H4 (cell line): ENCODE measurements at regions not wholly inside any gene's neighbourhood (a gene's known extent, or its start where the extent isn't known, plus 50 kb on each side); places are given as distances from the start of the nearest gene placed in this dataset.
A peak's percentile ranks its signal among the peaks of the same experiment; 100 is the strongest.
"Not testable (repeated sequence)": the region's sequence is repeated elsewhere in the genome, so short reads cannot be mapped to it uniquely, and the experiment has no call there.

ENCODE experiments used
- DNase-seq: peaks from one replicate; pipeline ENCODE4 v3.0.0-alpha.2; 2015; ENCODE audit warnings: low spot score

GRCh38 chr14:37985826-37986470 is 221.8 kb upstream of the SSTR1 start:
- DNase-seq, result peak; percentile 48

- peak; percentile 25 for DNase-seq
These were observed 219.2 kb upstream of the SSTR1 start for GRCh38 chr14:37988472-37988871.

- no peak for DNase-seq
These were observed 216.7 kb upstream of the SSTR1 start for GRCh38 chr14:37991027-37991426.

- DNase-seq, result no peak
These were observed 215.2 kb upstream of the SSTR1 start for GRCh38 chr14:37992499-37992898.

GRCh38 chr14:37994846-37995372 is 212.8 kb upstream of the SSTR1 start:
- DNase-seq, result no peak

GRCh38 chr14:37997017-37997416 is 210.7 kb upstream of the SSTR1 start:
- DNase-seq, result no peak

GRCh38 chr14:38000340-38000739 is 207.4 kb upstream of the SSTR1 start:
- no peak for DNase-seq

- no peak for DNase-seq
These were observed 206.2 kb upstream of the SSTR1 start for GRCh38 chr14:38001501-38001900.

GRCh38 chr14:38003746-38004609 is 203.7 kb upstream of the SSTR1 start:
- DNase-seq, result no peak

GRCh38 chr14:38004610-38004879 is 203.2 kb upstream of the SSTR1 start:
- DNase-seq, result no peak

- DNase-seq, result not testable (repeated sequence)
These were observed 196.5 kb upstream of the SSTR1 start for GRCh38 chr14:38011156-38011555.

GRCh38 chr14:38012056-38012455 is 195.6 kb upstream of the SSTR1 start:
- DNase-seq, result no peak

GRCh38 chr14:38016497-38016896 is 191.2 kb upstream of the SSTR1 start:
- DNase-seq, result no peak

GRCh38 chr14:38021861-38022260 is 185.8 kb upstream of the SSTR1 start:
- no peak for DNase-seq

- no peak for DNase-seq
These were observed 184.9 kb upstream of the SSTR1 start for GRCh38 chr14:38022775-38023174.

GRCh38 chr14:38038171-38038570 is 169.5 kb upstream of the SSTR1 start:
- DNase-seq, result no peak

- DNase-seq, result no peak
These were observed 168.7 kb upstream of the SSTR1 start for GRCh38 chr14:38038986-38039385.

- DNase-seq, result no peak
These were observed 168.2 kb upstream of the SSTR1 start for GRCh38 chr14:38039496-38039895.

GRCh38 chr14:38040411-38040810 is 167.3 kb upstream of the SSTR1 start:
- DNase-seq, result no peak

GRCh38 chr14:38042322-38042721 is 165.4 kb upstream of the SSTR1 start:
- peak; percentile 87 for DNase-seq

- DNase-seq, result no peak
These were observed 163.0 kb upstream of the SSTR1 start for GRCh38 chr14:38044710-38045109.

- DNase-seq, result no peak
These were observed 162.2 kb upstream of the SSTR1 start for GRCh38 chr14:38045461-38045860.

GRCh38 chr14:38046160-38046559 is 161.5 kb upstream of the SSTR1 start:
- DNase-seq, result no peak
